GM18861 (cell line): ENCODE measurements at regions not wholly inside any gene's neighbourhood (a gene's known extent, or its start where the extent isn't known, plus 50 kb on each side); places are given as distances from the start of the nearest gene placed in this dataset.

Experiments used
- ATAC-seq: cut with Tn5 transposase; IDR thresholded peaks from one replicate; pipeline ENCODE4 v1.9.1; 2021; ENCODE audit not compliant: unreplicated experiment

DNA sequence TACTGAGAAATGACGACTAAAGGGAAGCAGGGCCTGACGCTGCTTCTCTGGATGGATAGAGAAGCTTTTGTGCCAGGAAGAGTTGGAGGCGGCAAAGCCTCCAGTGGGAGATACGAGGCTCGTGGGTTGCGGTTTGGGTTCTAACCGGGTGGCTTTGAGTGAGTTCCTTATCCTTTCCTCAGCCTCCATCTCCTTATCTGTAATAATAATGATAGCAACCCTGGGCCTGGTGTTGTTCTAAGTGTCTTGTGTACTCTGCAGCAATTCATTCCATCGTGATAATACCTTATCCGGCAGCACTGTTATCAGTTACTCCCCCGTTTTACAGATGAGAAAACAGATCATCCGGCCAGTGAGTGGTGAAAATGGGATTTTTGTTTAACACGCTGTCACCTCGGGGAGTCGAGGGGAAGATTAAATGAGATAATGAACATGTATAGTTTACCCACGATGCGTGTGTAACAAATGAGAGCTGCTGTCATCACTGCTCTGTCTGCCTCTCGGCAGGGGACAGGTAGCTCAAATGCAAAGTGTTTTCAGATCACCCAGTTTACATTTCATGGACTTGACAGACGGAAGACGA lies 52.0 kb upstream of the LHX1 start:
- no peak for ATAC-seq

GRCh38 chr17:36885771-36886377 lies 51.4 kb upstream of the LHX1 start:
- no peak for ATAC-seq
